ENCODE measurements at regions not wholly inside any gene's neighbourhood (a gene's known extent, or its start where the extent isn't known, plus 50 kb on each side); places are given as distances from the start of the nearest gene placed in this dataset.
"Not testable (repeated sequence)": the region's sequence is repeated elsewhere in the genome, so short reads cannot be mapped to it uniquely, and the experiment has no call there.

DNA sequence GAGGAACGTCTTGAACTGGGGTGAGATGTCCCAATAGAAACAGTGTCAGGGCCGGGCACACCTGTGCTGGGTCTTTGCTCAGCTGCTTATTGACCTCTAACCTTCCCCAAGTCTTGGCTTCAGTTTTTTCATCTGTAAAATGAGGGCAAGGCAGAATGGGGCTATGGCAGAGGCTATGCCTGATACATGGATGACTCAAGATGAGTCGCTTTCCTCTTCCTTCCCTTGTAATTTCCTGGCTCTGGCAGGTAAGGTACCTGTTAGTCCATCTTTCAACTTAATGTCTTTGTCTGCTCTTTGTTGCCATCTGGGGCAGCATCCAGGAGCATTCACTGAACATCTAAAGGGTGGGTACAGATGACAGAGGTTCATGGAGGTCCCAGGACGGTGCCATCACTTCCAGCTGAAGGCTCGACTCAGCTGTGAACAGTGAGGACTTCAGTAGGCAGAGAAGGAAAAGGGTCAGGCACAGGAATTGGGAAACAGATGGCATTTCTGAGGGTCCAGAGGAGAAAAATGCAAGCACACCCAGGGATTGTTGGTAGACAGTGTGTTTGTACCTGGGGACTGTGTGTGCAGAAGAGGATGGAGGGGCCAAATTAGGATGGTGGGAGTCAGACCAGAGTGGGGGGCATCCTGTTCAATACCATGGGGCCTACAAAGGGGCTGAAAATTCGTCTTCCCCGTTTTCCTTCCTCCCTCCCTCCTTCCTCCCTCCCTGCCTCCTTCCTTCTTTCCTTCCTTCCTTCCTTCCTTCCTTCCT lies 268.3 kb downstream of the VRK1 start:
- H3K4me3 ChIP-seq (ENCODE audit: low read depth, low read length): no peak overlapping the region
- no peak for DNase-seq (ENCODE audit: low read depth)
- no peak for TF ChIP-seq CTCF (IDR thresholded peaks at IDR 0.05; ENCODE audit: control insufficient read depth, extremely low read depth, insufficient read depth)

GRCh38 chr14:97066068-97066899 lies 269.1 kb downstream of the VRK1 start:
- H3K4me3 ChIP-seq (ENCODE audit: low read depth, low read length): no peak overlapping the region
- no peak for TF ChIP-seq CTCF (IDR thresholded peaks at IDR 0.05; ENCODE audit: control insufficient read depth, extremely low read depth, insufficient read depth)
- DNase-seq (ENCODE audit: low read depth): no peak

GRCh38 chr14:97068293-97068692 lies 271.1 kb downstream of the VRK1 start:
- DNase-seq (ENCODE audit: low read depth); H3K4me3 ChIP-seq (ENCODE audit: low read depth, low read length): not testable (repeated sequence)

DNA sequence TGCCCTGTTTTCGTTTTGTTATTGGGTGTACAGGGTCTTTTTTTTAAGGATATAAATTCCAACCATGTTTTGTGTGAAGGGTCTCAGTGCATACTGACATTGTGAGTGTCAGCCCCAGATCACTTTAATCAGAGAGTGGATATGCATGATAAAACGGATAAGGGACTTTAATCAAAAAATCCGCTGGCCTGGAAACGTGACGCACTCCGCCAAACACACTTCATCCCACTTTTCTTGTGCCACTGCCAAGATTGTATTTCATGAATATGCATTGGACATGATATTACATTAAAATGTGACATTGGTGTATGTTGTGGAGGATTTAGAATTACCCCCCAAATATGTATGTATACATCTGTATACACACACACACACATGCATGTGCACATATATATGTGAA lies 273.1 kb downstream of the VRK1 start:
- no peak for TF ChIP-seq CTCF (IDR thresholded peaks at IDR 0.05; ENCODE audit: control insufficient read depth, extremely low read depth, insufficient read depth)
- H3K4me3 ChIP-seq (ENCODE audit: low read depth, low read length): no peak overlapping the region
- DNase-seq (ENCODE audit: low read depth): no peak

- DNase-seq (ENCODE audit: low read depth): no peak
- TF ChIP-seq CTCF (IDR thresholded peaks at IDR 0.05; ENCODE audit: control insufficient read depth, extremely low read depth, insufficient read depth): no peak
- H3K4me3 ChIP-seq (ENCODE audit: low read depth, low read length): no peak overlapping the region
These were observed 274.0 kb downstream of the VRK1 start for GRCh38 chr14:97071177-97071576.

GRCh38 chr14:97073622-97074021 lies 276.4 kb downstream of the VRK1 start:
- no peak overlapping the region for H3K4me3 ChIP-seq (ENCODE audit: low read depth, low read length)
- no peak for DNase-seq (ENCODE audit: low read depth)
- TF ChIP-seq CTCF (IDR thresholded peaks at IDR 0.05; ENCODE audit: control insufficient read depth, extremely low read depth, insufficient read depth): no peak

DNA sequence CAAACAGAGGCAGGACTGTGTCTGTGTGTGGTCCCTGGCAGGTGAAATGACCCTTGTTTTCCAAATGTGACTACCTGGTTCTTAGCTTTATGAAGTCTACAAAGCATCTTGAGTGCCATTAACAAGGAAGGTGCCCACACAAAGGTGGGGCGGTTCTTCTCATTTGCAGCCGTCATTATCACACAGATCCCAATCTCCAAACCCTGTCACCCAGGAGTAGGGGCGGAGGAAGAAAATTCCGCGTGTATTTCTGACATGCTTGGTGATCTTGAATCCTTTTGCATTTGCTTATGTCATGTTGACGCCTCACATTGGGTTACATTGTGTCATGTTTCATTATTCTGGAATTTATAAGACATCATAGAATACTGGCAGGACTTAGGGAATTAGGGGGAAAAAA lies 277.3 kb downstream of the VRK1 start:
- no peak overlapping the region for H3K4me3 ChIP-seq (ENCODE audit: low read depth, low read length)
- no peak for DNase-seq (ENCODE audit: low read depth)
- no peak for TF ChIP-seq CTCF (IDR thresholded peaks at IDR 0.05; ENCODE audit: control insufficient read depth, extremely low read depth, insufficient read depth)

All from LNCaP clone FGC (cell line).